ENCODE measurements at regions not wholly inside any gene's neighbourhood (a gene's known extent, or its start where the extent isn't known, plus 50 kb on each side); places are given as distances from the start of the nearest gene placed in this dataset.
"Not testable (repeated sequence)": the region's sequence is repeated elsewhere in the genome, so short reads cannot be mapped to it uniquely, and the experiment has no call there.

DNA sequence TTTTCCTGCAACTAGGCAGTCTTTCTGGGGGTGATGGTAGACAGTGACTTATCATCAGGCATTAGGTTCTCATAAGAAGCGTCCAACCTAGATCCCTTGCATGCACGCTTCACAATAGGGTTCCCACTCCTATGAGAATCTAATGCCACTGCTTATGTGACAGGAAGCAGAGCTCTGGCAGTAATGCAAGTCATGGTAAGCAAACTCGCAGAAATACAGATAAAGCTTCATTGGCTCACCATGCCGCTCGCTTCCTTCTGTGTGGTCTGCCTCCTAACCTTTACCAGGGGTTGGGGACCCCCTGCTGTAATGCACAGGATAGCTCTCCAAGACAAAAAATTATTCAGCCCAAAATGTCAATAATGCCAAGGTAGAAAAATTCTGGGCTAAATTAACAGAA lies 864.2 kb downstream of the TRHDE start:
- no peak overlapping the region for H3K27ac ChIP-seq
- TF ChIP-seq, protein P1, sequence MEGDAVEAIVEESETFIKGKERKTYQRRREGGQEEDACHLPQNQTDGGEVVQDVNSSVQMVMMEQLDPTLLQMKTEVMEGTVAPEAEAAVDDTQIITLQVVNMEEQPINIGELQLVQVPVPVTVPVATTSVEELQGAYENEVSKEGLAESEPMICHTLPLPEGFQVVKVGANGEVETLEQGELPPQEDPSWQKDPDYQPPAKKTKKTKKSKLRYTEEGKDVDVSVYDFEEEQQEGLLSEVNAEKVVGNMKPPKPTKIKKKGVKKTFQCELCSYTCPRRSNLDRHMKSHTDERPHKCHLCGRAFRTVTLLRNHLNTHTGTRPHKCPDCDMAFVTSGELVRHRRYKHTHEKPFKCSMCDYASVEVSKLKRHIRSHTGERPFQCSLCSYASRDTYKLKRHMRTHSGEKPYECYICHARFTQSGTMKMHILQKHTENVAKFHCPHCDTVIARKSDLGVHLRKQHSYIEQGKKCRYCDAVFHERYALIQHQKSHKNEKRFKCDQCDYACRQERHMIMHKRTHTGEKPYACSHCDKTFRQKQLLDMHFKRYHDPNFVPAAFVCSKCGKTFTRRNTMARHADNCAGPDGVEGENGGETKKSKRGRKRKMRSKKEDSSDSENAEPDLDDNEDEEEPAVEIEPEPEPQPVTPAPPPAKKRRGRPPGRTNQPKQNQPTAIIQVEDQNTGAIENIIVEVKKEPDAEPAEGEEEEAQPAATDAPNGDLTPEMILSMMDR (IDR thresholded peaks at IDR 0.05): no peak
- no peak for TF ChIP-seq ZFX (IDR thresholded peaks at IDR 0.05; ENCODE audit: borderline replicate concordance)

DNA sequence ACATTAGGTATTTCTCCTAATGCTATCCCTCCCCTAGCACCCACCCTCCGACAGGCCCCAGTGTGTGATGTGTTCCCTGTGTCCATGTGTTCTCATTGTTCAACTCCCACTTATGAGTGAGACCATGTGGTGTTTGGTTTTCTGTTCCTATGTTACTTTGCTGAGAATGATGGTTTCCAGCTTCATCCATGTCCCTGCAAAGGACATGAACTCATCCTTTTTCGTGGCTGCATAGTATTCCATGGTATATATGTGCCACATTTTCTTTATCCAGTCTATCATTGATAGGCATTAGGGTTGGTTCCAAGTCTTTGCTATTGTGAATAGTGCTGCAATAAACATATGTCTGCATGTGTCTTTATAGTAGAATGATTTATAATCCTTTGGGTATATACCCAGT lies 867.5 kb downstream of the TRHDE start:
- H3K27ac ChIP-seq: not testable (repeated sequence)

DNA sequence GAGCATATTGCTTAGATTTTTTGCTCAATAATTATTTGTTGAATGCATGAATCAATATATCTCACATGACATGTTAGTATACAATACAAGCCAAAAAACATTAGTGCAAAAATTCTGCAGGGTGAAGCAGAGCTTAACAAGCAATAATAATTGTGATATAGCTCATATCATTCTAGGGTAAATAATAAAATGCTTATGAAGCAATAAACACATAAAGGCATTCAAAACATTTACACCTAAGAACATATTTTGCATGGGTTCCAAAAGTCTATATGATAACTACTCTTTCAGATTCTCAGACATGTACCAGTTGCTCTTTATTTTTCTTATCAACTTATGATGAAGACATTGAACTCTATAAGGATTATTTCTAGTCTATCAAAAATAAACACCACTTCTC lies 886.2 kb downstream of the TRHDE start:
- no peak for TF ChIP-seq ZFX (IDR thresholded peaks at IDR 0.05; ENCODE audit: borderline replicate concordance)
- TF ChIP-seq, protein P1 (IDR thresholded peaks at IDR 0.05): no peak

DNA sequence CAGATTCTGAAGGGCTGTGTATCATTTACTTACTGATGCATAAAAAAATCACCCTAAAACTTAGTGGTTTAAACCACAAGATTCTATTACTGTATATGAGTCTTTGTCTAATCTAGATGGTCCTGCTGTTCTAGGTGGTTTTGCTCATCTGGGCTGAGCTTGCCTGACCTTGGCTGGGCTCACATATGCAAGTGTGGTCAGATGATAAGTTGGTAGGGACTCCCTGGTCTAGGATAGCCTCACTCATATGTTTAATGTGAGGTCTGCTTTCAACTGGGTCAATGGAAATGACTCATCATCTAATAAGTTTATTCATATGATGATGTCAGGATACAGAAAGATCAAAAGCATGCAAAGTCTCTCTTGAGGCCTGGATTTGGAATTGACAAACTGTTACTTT lies 887.8 kb downstream of the TRHDE start:
- TF ChIP-seq, protein P1 (IDR thresholded peaks at IDR 0.05): no peak
- no peak for TF ChIP-seq ZFX (IDR thresholded peaks at IDR 0.05; ENCODE audit: borderline replicate concordance)
- H3K27ac ChIP-seq: no peak overlapping the region

More for the DNA sequence above, 886.2 kb downstream of the TRHDE start:
- H3K27ac ChIP-seq: no peak overlapping the region

DNA sequence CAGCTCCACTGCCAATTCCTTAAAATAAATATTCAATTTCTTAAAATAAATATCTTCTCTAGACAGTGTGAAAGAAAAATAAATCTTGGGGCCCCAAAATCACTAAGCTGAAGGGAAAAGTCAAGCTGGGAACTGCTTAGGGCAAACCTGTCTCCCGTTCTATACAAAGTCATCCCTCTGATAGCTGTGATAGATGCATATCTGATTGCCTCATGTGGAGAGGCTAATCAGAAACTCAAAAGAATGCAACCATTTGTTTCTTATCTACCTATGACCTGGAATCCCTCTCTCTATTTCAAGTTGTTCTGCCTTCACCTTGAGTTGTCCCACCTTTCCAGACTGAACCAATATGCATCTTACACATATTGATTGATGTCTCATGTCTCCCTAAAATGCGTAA lies 889.8 kb downstream of the TRHDE start:
- TF ChIP-seq, protein P1 (IDR thresholded peaks at IDR 0.05): no peak
- TF ChIP-seq ZFX (IDR thresholded peaks at IDR 0.05; ENCODE audit: borderline replicate concordance): no peak
- H3K27ac ChIP-seq: no peak overlapping the region

DNA sequence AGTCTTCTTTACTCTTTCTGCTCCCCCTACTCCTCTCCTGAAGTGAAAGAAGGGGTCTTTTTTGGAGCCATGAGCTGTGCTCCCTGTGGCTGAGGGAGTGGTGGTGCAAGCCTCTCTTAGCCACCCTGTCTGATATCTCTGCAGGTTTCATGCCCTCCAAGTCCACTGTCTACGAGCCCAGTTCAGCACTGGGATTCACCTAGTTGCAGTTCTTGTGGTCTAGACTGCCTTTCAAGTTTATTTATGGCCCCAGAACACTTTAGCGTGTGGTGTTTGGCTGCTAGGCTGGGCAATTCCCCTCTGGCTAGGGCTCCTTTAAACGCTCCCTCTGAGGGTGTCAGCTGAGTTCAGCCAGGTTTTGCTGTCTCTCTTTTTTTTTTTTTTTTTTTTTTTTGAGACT lies 908.6 kb downstream of the TRHDE start:
- TF ChIP-seq ZFX (IDR thresholded peaks at IDR 0.05; ENCODE audit: borderline replicate concordance): no peak
- TF ChIP-seq, protein P1 (IDR thresholded peaks at IDR 0.05): no peak

DNA sequence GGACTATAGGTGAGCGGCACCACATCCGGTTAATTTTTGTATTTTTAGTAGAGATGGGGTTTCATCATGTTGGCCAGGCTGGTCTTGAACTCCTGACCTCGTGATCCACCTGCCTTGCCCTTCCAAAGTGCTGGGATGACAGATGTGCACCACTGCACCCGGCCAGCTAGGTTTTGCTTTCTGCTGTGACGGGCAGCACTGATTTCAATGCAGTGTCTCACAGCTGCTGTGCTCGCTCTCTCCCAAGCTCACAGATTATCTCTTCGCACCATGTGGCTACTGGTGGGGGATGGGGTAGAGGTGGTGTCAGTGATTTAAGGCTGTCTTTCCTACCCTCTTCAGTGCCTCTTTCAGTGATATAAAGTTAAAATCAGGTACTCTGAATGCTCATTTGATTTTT lies 909.1 kb downstream of the TRHDE start:
- TF ChIP-seq ZFX (IDR thresholded peaks at IDR 0.05; ENCODE audit: borderline replicate concordance): no peak
- TF ChIP-seq, protein P1 (IDR thresholded peaks at IDR 0.05): no peak
- H3K27ac ChIP-seq: no peak overlapping the region

More for the DNA sequence above, 908.6 kb downstream of the TRHDE start:
- no peak overlapping the region for H3K27ac ChIP-seq

DNA sequence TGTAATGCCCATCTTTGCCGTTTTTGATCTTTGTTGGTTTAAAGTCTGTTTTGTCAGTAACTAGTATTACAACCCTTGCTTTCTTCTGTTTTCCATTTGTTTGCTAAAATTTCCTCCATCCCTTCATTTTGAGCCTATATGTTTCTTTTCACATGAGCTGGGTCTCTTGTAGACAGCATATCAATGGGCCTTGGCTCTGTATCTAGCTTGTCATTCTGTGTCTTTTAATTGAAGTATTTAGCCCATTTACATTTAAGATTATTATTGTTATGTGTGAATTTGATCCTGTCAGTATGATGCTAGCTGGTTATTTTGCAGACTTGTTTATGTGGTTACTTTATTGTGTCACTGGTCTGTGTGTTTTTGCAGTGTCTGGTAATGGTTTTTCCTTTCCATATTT lies 913.2 kb downstream of the TRHDE start:
- no peak for TF ChIP-seq ZFX (IDR thresholded peaks at IDR 0.05; ENCODE audit: borderline replicate concordance)
- TF ChIP-seq, protein P1 (IDR thresholded peaks at IDR 0.05): no peak
- no peak overlapping the region for H3K27ac ChIP-seq
